ENCODE measurements at regions not wholly inside any gene's neighbourhood (a gene's known extent, or its start where the extent isn't known, plus 50 kb on each side); places are given as distances from the start of the nearest gene placed in this dataset.

GRCh38 chr2:147739508-147739907 lies 105.3 kb upstream of the ACVR2A start:
- Histone ChIP-seq H3K27me3 (replicated peaks in 1 of 4; ENCODE audit: control extremely low read depth in 1 of 4, control insufficient read depth in 3 of 4, insufficient read depth in 4 of 4, low read length in 3 of 4) (no peaks in the 10 kb centered on the region), H3K4me2 (replicated peaks; ENCODE audit: low read depth, low read length, poor library complexity, severe bottlenecking) (no peak overlapping the region), H2AFZ (ENCODE audit: insufficient read depth, low read depth, low read length, poor library complexity, severe bottlenecking) (no peak overlapping the region), H4K20me1 (ENCODE audit: control insufficient read depth, insufficient read depth, low read length, poor library complexity, severe bottlenecking) (no peaks in the 10 kb centered on the region), H3K9ac (ENCODE audit: low read length) (no peak overlapping the region), H3K4me1 (ENCODE audit: control insufficient read depth in 2 of 2, insufficient read depth in 2 of 2, low read length in 2 of 2) (no peaks in the 10 kb centered on the region), H3K27ac (ENCODE audit: low read length in 2 of 2) (no peak overlapping the region), H3K4me3 (ENCODE audit: control extremely low read depth in 1 of 5, extremely low read depth in 1 of 5, insufficient read depth in 1 of 5, low read depth in 2 of 5, low read length in 4 of 5) (no peak overlapping the region), H3K36me3 (replicated peaks in 1 of 2; ENCODE audit: control extremely low read depth in 1 of 2, control insufficient read depth in 1 of 2, extremely low read depth in 1 of 2, insufficient read depth in 2 of 2, low read length in 1 of 2) (no peaks in the 10 kb centered on the region), H3K9me3 (ENCODE audit: control extremely low read depth in 1 of 3, control insufficient read depth in 2 of 3, insufficient read depth in 1 of 3, low read length in 2 of 3) (no peaks in the 10 kb centered on the region), H3K79me2 (ENCODE audit: control insufficient read depth, insufficient read depth, low read length) (no peaks in the 10 kb centered on the region)
- Mint-ChIP-seq H3K27me3 (no peaks in the 10 kb centered on the region), H3K9me3 (ENCODE audit: insufficient read depth) (no peaks in the 10 kb centered on the region), H3K27ac (no peak overlapping the region), H3K4me3 (no peak overlapping the region), H3K4me1 (no peaks in the 10 kb centered on the region)
- WGBS (ENCODE audit: insufficient coverage) = no CpG with 5 or more reads among the region's 3 CpGs
- intact Hi-C loops (cut with micrococcal nuclease) = no loop called here
- ChIA-PET POLR2A (no interaction called here), CTCF (no interaction called here)
- ATAC-seq (ENCODE audit: low read depth) (no peak), DNase-seq (no peak)
- TF ChIP-seq, protein P1, sequence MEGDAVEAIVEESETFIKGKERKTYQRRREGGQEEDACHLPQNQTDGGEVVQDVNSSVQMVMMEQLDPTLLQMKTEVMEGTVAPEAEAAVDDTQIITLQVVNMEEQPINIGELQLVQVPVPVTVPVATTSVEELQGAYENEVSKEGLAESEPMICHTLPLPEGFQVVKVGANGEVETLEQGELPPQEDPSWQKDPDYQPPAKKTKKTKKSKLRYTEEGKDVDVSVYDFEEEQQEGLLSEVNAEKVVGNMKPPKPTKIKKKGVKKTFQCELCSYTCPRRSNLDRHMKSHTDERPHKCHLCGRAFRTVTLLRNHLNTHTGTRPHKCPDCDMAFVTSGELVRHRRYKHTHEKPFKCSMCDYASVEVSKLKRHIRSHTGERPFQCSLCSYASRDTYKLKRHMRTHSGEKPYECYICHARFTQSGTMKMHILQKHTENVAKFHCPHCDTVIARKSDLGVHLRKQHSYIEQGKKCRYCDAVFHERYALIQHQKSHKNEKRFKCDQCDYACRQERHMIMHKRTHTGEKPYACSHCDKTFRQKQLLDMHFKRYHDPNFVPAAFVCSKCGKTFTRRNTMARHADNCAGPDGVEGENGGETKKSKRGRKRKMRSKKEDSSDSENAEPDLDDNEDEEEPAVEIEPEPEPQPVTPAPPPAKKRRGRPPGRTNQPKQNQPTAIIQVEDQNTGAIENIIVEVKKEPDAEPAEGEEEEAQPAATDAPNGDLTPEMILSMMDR (IDR thresholded peaks at IDR 0.05) = no peak
- no peak for TF ChIP-seq EZH2 (IDR thresholded peaks at IDR 0.05; ENCODE audit: borderline replicate concordance, insufficient read depth, low read depth, low read length, poor library complexity, severe bottlenecking)

DNA sequence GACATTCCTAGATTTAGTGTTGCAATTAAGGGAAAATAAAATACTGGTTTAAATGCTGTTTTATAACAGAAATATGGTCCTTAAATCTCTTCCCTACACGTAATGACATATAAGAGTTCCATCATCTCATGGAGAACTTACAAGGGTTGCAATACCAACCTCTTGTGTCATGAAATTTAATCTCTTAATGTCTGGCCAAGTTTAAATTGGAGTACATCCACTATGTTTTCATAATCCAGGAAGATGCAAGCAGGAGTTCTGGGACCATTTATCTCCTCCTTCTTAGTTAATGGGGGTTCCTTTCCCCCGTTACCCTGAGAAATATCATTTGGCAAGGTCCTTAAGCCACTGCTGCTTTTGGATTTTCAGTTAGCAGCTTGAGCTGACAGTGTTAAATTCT lies 126.0 kb upstream of the ACVR2A start:
- intact Hi-C loops (cut with micrococcal nuclease) = no loop called here
- DNase-seq (no peak), ATAC-seq (ENCODE audit: low read depth) (no peak)
- Mint-ChIP-seq H3K27ac (no peak overlapping the region), H3K4me3 (no peak overlapping the region), H3K4me1 (no peaks in the 10 kb centered on the region), H3K27me3 (peaks cover 4% of the 10 kb centered on the region), H3K9me3 (ENCODE audit: insufficient read depth) (peaks cover under 1% of the 10 kb centered on the region)
- H3K9ac ChIP-seq (ENCODE audit: low read length) = no peak overlapping the region
- H3K36me3 ChIP-seq (replicated peaks in 1 of 2; ENCODE audit: control extremely low read depth in 1 of 2, control insufficient read depth in 1 of 2, extremely low read depth in 1 of 2, insufficient read depth in 2 of 2, low read length in 1 of 2) = no peaks in the 10 kb centered on the region
- H3K27ac ChIP-seq (ENCODE audit: low read length in 2 of 2) = no peak overlapping the region
- no peak overlapping the region for H3K4me3 ChIP-seq (ENCODE audit: control extremely low read depth in 1 of 5, extremely low read depth in 1 of 5, insufficient read depth in 1 of 5, low read depth in 2 of 5, low read length in 4 of 5)
- no CpG with 5 or more reads among the region's 2 CpGs for WGBS (ENCODE audit: insufficient coverage)
- ChIA-PET CTCF (no interaction called here), POLR2A (no interaction called here)
- no peaks in the 10 kb centered on the region for H4K20me1 ChIP-seq (ENCODE audit: control insufficient read depth, insufficient read depth, low read length, poor library complexity, severe bottlenecking)
- H3K4me2 ChIP-seq (replicated peaks; ENCODE audit: low read depth, low read length, poor library complexity, severe bottlenecking) = no peak overlapping the region
- H3K4me1 ChIP-seq (ENCODE audit: control insufficient read depth in 2 of 2, insufficient read depth in 2 of 2, low read length in 2 of 2) = no peaks in the 10 kb centered on the region
- H3K79me2 ChIP-seq (ENCODE audit: control insufficient read depth, insufficient read depth, low read length) = no peaks in the 10 kb centered on the region
- no peaks in the 10 kb centered on the region for H3K27me3 ChIP-seq (replicated peaks in 1 of 4; ENCODE audit: control extremely low read depth in 1 of 4, control insufficient read depth in 3 of 4, insufficient read depth in 4 of 4, low read length in 3 of 4)
- no peak overlapping the region for H2AFZ ChIP-seq (ENCODE audit: insufficient read depth, low read depth, low read length, poor library complexity, severe bottlenecking)
- TF ChIP-seq, protein P1 (IDR thresholded peaks at IDR 0.05) = no peak
- no peak for TF ChIP-seq EZH2 (IDR thresholded peaks at IDR 0.05; ENCODE audit: borderline replicate concordance, insufficient read depth, low read depth, low read length, poor library complexity, severe bottlenecking)
- no peaks in the 10 kb centered on the region for H3K9me3 ChIP-seq (ENCODE audit: control extremely low read depth in 1 of 3, control insufficient read depth in 2 of 3, insufficient read depth in 1 of 3, low read length in 2 of 3)
